ENCODE measurements at regions not wholly inside any gene's neighbourhood (a gene's known extent, or its start where the extent isn't known, plus 50 kb on each side); places are given as distances from the start of the nearest gene placed in this dataset.

- Histone ChIP-seq H3K36me3 (no peaks in the 10 kb centered on the region), H3K27me3 (no peaks in the 10 kb centered on the region), H3K4me1 (peaks cover 0 to 12% (median 0%) of the 10 kb centered on the region in 3 donors), H3K27ac (no peak overlapping the region), H3K9me3 (no peaks in the 10 kb centered on the region), H3K4me3 (no peak overlapping the region)
- no peak for ATAC-seq
- WGBS, 2 donors (ENCODE audit: low coverage in 1 of 2) = 69 to 81% methylated on average over 3 of the region's 3 CpGs
- TF ChIP-seq EP300 (IDR thresholded peaks at IDR 0.05) (no peak), POLR2AphosphoS5 (IDR thresholded peaks at IDR 0.05) (no peak), CTCF (IDR thresholded peaks at IDR 0.05) (no peak), POLR2A (IDR thresholded peaks at IDR 0.05) (no peak)
Observed at GRCh38 chr1:87972811-87973210, 644.1 kb downstream of the LMO4 start.

- no peaks in the 10 kb centered on the region for H3K27me3 ChIP-seq
- no peak overlapping the region for H3K27ac ChIP-seq
- TF ChIP-seq POLR2A (IDR thresholded peaks at IDR 0.05) (no peak), EP300 (IDR thresholded peaks at IDR 0.05) (no peak), CTCF (IDR thresholded peaks at IDR 0.05) (no peak), POLR2AphosphoS5 (IDR thresholded peaks at IDR 0.05) (no peak)
- H3K36me3 ChIP-seq = no peaks in the 10 kb centered on the region
- H3K9me3 ChIP-seq = no peaks in the 10 kb centered on the region
- ATAC-seq = no peak
- no peak overlapping the region for H3K4me3 ChIP-seq
- peaks cover 0 to 2% (median 0%) of the 10 kb centered on the region in 3 donors for H3K4me1 ChIP-seq
- WGBS, 2 donors (ENCODE audit: low coverage in 1 of 2) = 67 to 77% methylated on average over 2 to 3 of the region's 3 CpGs
Observed at GRCh38 chr1:87973896-87974295, 645.2 kb downstream of the LMO4 start.

GRCh38 chr1:87976316-87976715, 647.6 kb downstream of the LMO4 start:
- TF ChIP-seq EP300 (IDR thresholded peaks at IDR 0.05) = no peak
- TF ChIP-seq POLR2A (IDR thresholded peaks at IDR 0.05) = no peak
- no peak for TF ChIP-seq POLR2AphosphoS5 (IDR thresholded peaks at IDR 0.05)
- no peak for TF ChIP-seq CTCF (IDR thresholded peaks at IDR 0.05)
- Histone ChIP-seq H3K4me3 (no peak overlapping the region), H3K4me1 (no peaks in the 10 kb centered on the region), H3K27me3 (no peaks in the 10 kb centered on the region), H3K36me3 (no peaks in the 10 kb centered on the region), H3K27ac (no peak overlapping the region), H3K9me3 (no peaks in the 10 kb centered on the region)
- no peak for ATAC-seq

GRCh38 chr1:87977145-87977544, 648.5 kb downstream of the LMO4 start:
- no peak for ATAC-seq
- Histone ChIP-seq H3K27me3 (no peaks in the 10 kb centered on the region), H3K4me1 (no peaks in the 10 kb centered on the region), H3K4me3 (no peak overlapping the region), H3K9me3 (no peaks in the 10 kb centered on the region), H3K36me3 (no peaks in the 10 kb centered on the region), H3K27ac (no peak overlapping the region)
- WGBS, 2 donors (ENCODE audit: low coverage in 1 of 2) = 65 to 80% methylated on average over 1 to 2 of the region's 2 CpGs
- TF ChIP-seq POLR2A (IDR thresholded peaks at IDR 0.05) (no peak), POLR2AphosphoS5 (IDR thresholded peaks at IDR 0.05) (no peak), CTCF (IDR thresholded peaks at IDR 0.05) (no peak), EP300 (IDR thresholded peaks at IDR 0.05) (no peak)

GRCh38 chr1:87979079-87979478, 650.4 kb downstream of the LMO4 start:
- TF ChIP-seq EP300 (IDR thresholded peaks at IDR 0.05) = no peak
- TF ChIP-seq CTCF (IDR thresholded peaks at IDR 0.05) = no peak
- TF ChIP-seq POLR2AphosphoS5 (IDR thresholded peaks at IDR 0.05) = no peak
- no peak for TF ChIP-seq POLR2A (IDR thresholded peaks at IDR 0.05)
- Histone ChIP-seq H3K27ac (no peak overlapping the region), H3K4me1 (no peaks in the 10 kb centered on the region), H3K4me3 (no peak overlapping the region), H3K36me3 (no peaks in the 10 kb centered on the region), H3K9me3 (no peaks in the 10 kb centered on the region), H3K27me3 (no peaks in the 10 kb centered on the region)
- WGBS, 2 donors (ENCODE audit: low coverage in 1 of 2) = 83% methylated on average over 1 to 2 of the region's 2 CpGs
- no peak for ATAC-seq
